GM23248 (cell line): ENCODE measurements at regions not wholly inside any gene's neighbourhood (a gene's known extent, or its start where the extent isn't known, plus 50 kb on each side); places are given as distances from the start of the nearest gene placed in this dataset.

ENCODE experiments used
- EZH2 ChIP-seq: fragments of 200-600 bp; sonication (generic); IDR thresholded peaks from 2 replicates; pipeline ENCODE4 v1.6.1; 2018; ENCODE audit warnings: antibody characterized with exemption, mild to moderate bottlenecking; ENCODE audit not compliant: insufficient read depth, poor library complexity, severe bottlenecking
- EZH2phosphoT487 ChIP-seq: fragments of 200-600 bp; sonication (generic); IDR thresholded peaks from 2 replicates; pipeline ENCODE4 v1.6.1; 2018; ENCODE audit warnings: antibody characterized with exemption, moderate library complexity, mild to moderate bottlenecking, low read depth; ENCODE audit not compliant: insufficient read depth

DNA sequence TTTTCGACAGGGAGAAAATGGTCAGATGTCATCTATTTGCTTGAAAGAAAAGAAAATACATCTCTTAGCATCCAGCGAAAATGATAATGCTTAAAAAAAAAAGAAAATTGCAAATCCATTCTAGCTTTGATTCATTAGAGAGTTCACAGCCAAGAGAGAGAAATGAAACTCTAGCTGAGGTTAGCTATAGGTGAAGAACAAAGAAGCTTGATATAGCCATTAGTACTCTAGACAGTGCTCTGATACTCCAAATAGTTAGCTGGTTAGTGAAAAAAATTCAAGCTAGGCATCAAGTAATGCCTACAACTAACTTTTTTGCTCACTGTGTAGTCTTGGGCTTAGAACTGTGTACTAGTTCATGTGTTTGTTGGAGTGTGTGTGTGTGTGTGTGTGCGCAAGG lies 721.6 kb upstream of the SOX9 start:
- TF ChIP-seq EZH2 = no peak
- no peak for TF ChIP-seq EZH2phosphoT487
